OCI-LY3 (cell line): ENCODE measurements at regions not wholly inside any gene's neighbourhood (a gene's known extent, or its start where the extent isn't known, plus 50 kb on each side); places are given as distances from the start of the nearest gene placed in this dataset.

ENCODE experiments used
- CTCF ChIP-seq: fragments of 200-600, 300-600 bp; sonication (generic); IDR thresholded peaks from 2 replicates; pipeline ENCODE4 v1.5.1; 2014; ENCODE audit warnings: antibody characterized with exemption, low read length, low read depth
- EZH2phosphoT487 ChIP-seq: fragments of 200-600 bp; shearing (Covaris generic); IDR thresholded peaks from 2 replicates; pipeline ENCODE4 v1.6.1; 2018; ENCODE audit warnings: antibody characterized with exemption, mixed run types, low read depth

- TF ChIP-seq CTCF (no peak), EZH2phosphoT487 (no peak)
These were observed 236.1 kb upstream of the FERD3L start for GRCh38 chr7:19381321-19381720.
